Neural cell (in vitro differentiated cells): ENCODE measurements at regions not wholly inside any gene's neighbourhood (a gene's known extent, or its start where the extent isn't known, plus 50 kb on each side); places are given as distances from the start of the nearest gene placed in this dataset.

ENCODE experiments used
- H2AFZ ChIP-seq: fragments of 200-600, 300-800 bp; sonication (generic), shearing (Covaris generic); 2 replicates; pipeline ENCODE4 v1.6.0; 2014; ENCODE audit warnings: low read depth, mild to moderate bottlenecking, antibody characterized with exemption, low read length, moderate library complexity
- H3F3A ChIP-seq: fragments of 200-600 bp; shearing (Covaris generic); 2 replicates; pipeline ENCODE4 v1.6.1; 2016; ENCODE audit warnings: mild to moderate bottlenecking, moderate library complexity, mixed read lengths, antibody characterized with exemption, low read length; ENCODE audit not compliant: insufficient read depth, poor library complexity, severe bottlenecking
- H3K27ac ChIP-seq: fragments of 200-600, 300-800 bp; sonication (generic), shearing (Covaris generic); 2 replicates; pipeline ENCODE4 v1.5.1; 2014; ENCODE audit warnings: mild to moderate bottlenecking, low read length, moderate library complexity
- H3K27me3 ChIP-seq: fragments of 300-800, 200-600 bp; sonication (generic), shearing (Covaris generic); 2 replicates; pipeline ENCODE4 v1.6.0; 2014; ENCODE audit warnings: mild to moderate bottlenecking, low read depth, low read length, moderate library complexity; ENCODE audit not compliant: insufficient read depth
- H3K36me3 ChIP-seq: fragments of 300-800, 200-600 bp; sonication (generic), shearing (Covaris generic); 2 replicates; pipeline ENCODE4 v1.5.1; 2014; ENCODE audit warnings: mild to moderate bottlenecking, antibody characterized with exemption, low read length, moderate library complexity; ENCODE audit not compliant: insufficient read depth
- H3K4me2 ChIP-seq: fragments of 300-800, 200-600 bp; sonication (generic), shearing (Covaris generic); 2 replicates; pipeline ENCODE4 v1.6.0; 2014; ENCODE audit warnings: mild to moderate bottlenecking, low read length
- H3K4me3 ChIP-seq: fragments of 300-800, 200-600 bp; sonication (generic), shearing (Covaris generic); 2 replicates; pipeline ENCODE4 v1.5.1; 2014; ENCODE audit warnings: mild to moderate bottlenecking, low read length, moderate library complexity
- H3K79me2 ChIP-seq: fragments of 200-600 bp; shearing (Covaris generic); replicated peaks from 2 replicates; pipeline ENCODE4 v1.6.0; 2014; ENCODE audit warnings: mild to moderate bottlenecking, low read length, moderate library complexity; ENCODE audit not compliant: insufficient read depth
- H3K9ac ChIP-seq: fragments of 300-800, 200-600 bp; sonication (generic), shearing (Covaris generic); 2 replicates; pipeline ENCODE4 v1.6.1; 2016; ENCODE audit warnings: mild to moderate bottlenecking, low read length, mixed read lengths
- H3K9me2 ChIP-seq: fragments of 200-600 bp; shearing (Covaris generic); 2 replicates; pipeline ENCODE4 v1.6.1; 2016; ENCODE audit warnings: mild to moderate bottlenecking, low read length, mixed read lengths; ENCODE audit not compliant: insufficient read depth
- H3K9me3 ChIP-seq: fragments of 200-600, 300-800 bp; sonication (generic), shearing (Covaris generic); 2 replicates; pipeline ENCODE4 v1.6.1; 2016; ENCODE audit warnings: mild to moderate bottlenecking, mixed run types, low read length, moderate library complexity, mixed read lengths
- H4K20me1 ChIP-seq: fragments of 200-600 bp; shearing (Covaris generic); 2 replicates; pipeline ENCODE4 v1.6.1; 2016; ENCODE audit warnings: mild to moderate bottlenecking, mixed run types; ENCODE audit not compliant: insufficient read depth
- CTCF ChIP-seq: fragments of 450-650 bp; IDR thresholded peaks from 2 replicates; pipeline ENCODE4 v1.5.1; 2014; ENCODE audit warnings: antibody characterized with exemption, mild to moderate bottlenecking, moderate library complexity; ENCODE audit not compliant: poor library complexity, severe bottlenecking
- EP300 ChIP-seq: fragments of 450-650 bp; conservative IDR thresholded peaks from 2 replicates; pipeline ENCODE4 v1.6.1; 2014; ENCODE audit warnings: antibody characterized with exemption, mild to moderate bottlenecking, moderate library complexity; ENCODE audit not compliant: poor library complexity, severe bottlenecking
- EZH2 ChIP-seq: fragments of 200-600, 300-800 bp; shearing (Covaris generic), sonication (generic); IDR thresholded peaks from 2 replicates; pipeline ENCODE4 v1.6.1; 2014; ENCODE audit warnings: antibody characterized with exemption, low read length, borderline replicate concordance, mild to moderate bottlenecking; ENCODE audit not compliant: insufficient read depth, poor library complexity, severe bottlenecking
- MXI1 ChIP-seq: fragments of 450-650 bp; conservative IDR thresholded peaks from 2 replicates; pipeline ENCODE4 v1.6.1; 2014; ENCODE audit warnings: antibody characterized with exemption, mild to moderate bottlenecking; ENCODE audit not compliant: poor library complexity, severe bottlenecking
- POLR2AphosphoS5 ChIP-seq: IDR thresholded peaks from 2 replicates; pipeline ENCODE4 v1.6.1; 2012
- RAD21 ChIP-seq: fragments of 450-650 bp; conservative IDR thresholded peaks from 2 replicates; pipeline ENCODE4 v1.6.1; 2014; ENCODE audit warnings: antibody characterized with exemption, mild to moderate bottlenecking, moderate library complexity
- REST ChIP-seq: IDR thresholded peaks from 2 replicates; pipeline ENCODE4 v1.6.1; 2012; ENCODE audit warnings: borderline replicate concordance
- SMC3 ChIP-seq: fragments of 450-650 bp; conservative IDR thresholded peaks from 2 replicates; pipeline ENCODE4 v1.6.1; 2014; ENCODE audit warnings: antibody characterized with exemption, mild to moderate bottlenecking, moderate library complexity; ENCODE audit not compliant: poor library complexity
- TAF1 ChIP-seq: IDR thresholded peaks from 2 replicates; pipeline ENCODE4 v1.6.1; 2012; ENCODE audit warnings: low read depth

DNA sequence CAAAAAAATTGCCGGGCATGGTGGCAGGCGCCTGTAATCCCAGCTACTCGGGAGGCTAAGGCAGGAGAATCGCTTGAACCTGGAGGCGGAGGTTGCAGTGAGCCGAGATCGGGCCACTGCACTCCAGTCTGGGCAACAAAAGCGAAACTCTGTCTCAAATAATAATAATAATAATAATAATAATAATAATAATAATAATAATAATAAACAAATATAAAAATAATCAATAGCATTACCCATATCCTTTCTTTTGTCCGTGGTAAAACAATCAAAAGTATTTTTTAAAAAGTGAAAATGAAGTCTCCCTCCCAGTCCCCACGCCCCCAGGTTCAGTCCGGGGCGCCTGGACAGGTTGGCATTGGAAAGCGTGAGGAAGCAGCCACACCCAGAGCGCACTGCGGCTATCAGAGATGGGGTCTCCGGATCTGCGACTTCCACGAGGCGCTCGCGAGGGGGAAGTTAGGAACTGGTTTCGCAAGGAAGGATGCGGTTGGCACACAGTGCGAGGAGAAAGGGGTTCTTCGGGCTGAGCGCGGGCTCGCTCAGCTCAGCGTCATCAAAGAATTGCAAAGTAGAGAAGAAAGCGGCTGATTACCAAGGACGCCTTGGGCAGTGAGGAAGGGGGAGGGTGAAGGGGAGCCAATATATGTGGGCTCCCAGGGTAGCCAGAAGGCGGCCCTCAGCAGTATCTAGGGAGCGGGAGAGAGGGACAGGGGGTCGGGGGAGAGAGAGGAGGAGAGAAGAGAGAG lies 69.5 kb upstream of the EPHB3 start:
- Histone ChIP-seq H3K36me3 (no peaks in the 10 kb centered on the region), H3K27me3 (peaks cover 60% of the 10 kb centered on the region), H2AFZ (no peak overlapping the region), H3K4me3 (no peak overlapping the region), H3K27ac (no peak overlapping the region), H3K79me2 (no peaks in the 10 kb centered on the region), H3F3A (no peaks in the 10 kb centered on the region), H3K9me3 (peaks cover 5% of the 10 kb centered on the region), H4K20me1 (no peaks in the 10 kb centered on the region), H3K9ac (no peak overlapping the region), H3K9me2 (no peaks in the 10 kb centered on the region), H3K4me2 (no peak overlapping the region)
- no peak for TF ChIP-seq CTCF
- TF ChIP-seq SMC3 = no peak
- TF ChIP-seq MXI1 = no peak
- TF ChIP-seq POLR2AphosphoS5 = no peak
- no peak for TF ChIP-seq EZH2
- TF ChIP-seq EP300 = no peak
- no peak for TF ChIP-seq TAF1
- no peak for TF ChIP-seq RAD21
- TF ChIP-seq REST = no peak

- H3K4me3 ChIP-seq = no peak overlapping the region
- no peaks in the 10 kb centered on the region for H3K9me2 ChIP-seq
- no peak overlapping the region for H3K4me2 ChIP-seq
- no peaks in the 10 kb centered on the region for H3K79me2 ChIP-seq
- TF ChIP-seq CTCF = no peak
- no peak for TF ChIP-seq TAF1
- TF ChIP-seq POLR2AphosphoS5 = no peak
- TF ChIP-seq SMC3 = no peak
- TF ChIP-seq MXI1 = no peak
- TF ChIP-seq EP300 = no peak
- TF ChIP-seq EZH2 = no peak
- TF ChIP-seq REST = no peak
- no peak for TF ChIP-seq RAD21
- peaks cover 25% of the 10 kb centered on the region for H3K27me3 ChIP-seq
- H3F3A ChIP-seq = no peaks in the 10 kb centered on the region
- no peaks in the 10 kb centered on the region for H3K36me3 ChIP-seq
- H3K9ac ChIP-seq = no peak overlapping the region
- no peaks in the 10 kb centered on the region for H4K20me1 ChIP-seq
- H3K9me3 ChIP-seq = peaks cover 5% of the 10 kb centered on the region
- H2AFZ ChIP-seq = no peak overlapping the region
- no peak overlapping the region for H3K27ac ChIP-seq
Measured at GRCh38 chr3:184496933-184497332, 64.7 kb upstream of the EPHB3 start.
